Lower leg skin (tissue), 3 donors: ENCODE measurements at regions not wholly inside any gene's neighbourhood (a gene's known extent, or its start where the extent isn't known, plus 50 kb on each side); places are given as distances from the start of the nearest gene placed in this dataset.
"Not testable (repeated sequence)": the region's sequence is repeated elsewhere in the genome, so short reads cannot be mapped to it uniquely, and the experiment has no call there.

Experiments used
- CTCF ChIP-seq, 3 donors: fragments of 450-650 bp; IDR thresholded peaks; one replicate each; pipeline ENCODE4 v1.5.1; 2016; ENCODE audit warnings: antibody characterized with exemption in 3 of 3, mild to moderate bottlenecking in 3 of 3, moderate library complexity in 2 of 3
- POLR2A ChIP-seq, 2 donors: fragments of 450-650 bp; IDR thresholded peaks; one replicate each; pipeline ENCODE4 v1.6.1; 2016 to 2017; ENCODE audit warnings: antibody characterized with exemption in 2 of 2, mild to moderate bottlenecking in 1 of 2, moderate library complexity in 1 of 2

GRCh38 chr21:14623079-14623478, 77.0 kb upstream of the SAMSN1 start:
- TF ChIP-seq POLR2A, CTCF (IDR thresholded peaks at IDR 0.05): not testable (repeated sequence)
